H1 (cell line): ENCODE measurements at regions not wholly inside any gene's neighbourhood (a gene's known extent, or its start where the extent isn't known, plus 50 kb on each side); places are given as distances from the start of the nearest gene placed in this dataset.

ENCODE experiments used
- CBX8 ChIP-seq: fragments of 300-800, 300-1000 bp; sonication (generic); IDR thresholded peaks from 2 replicates; pipeline ENCODE4 v1.7.1; 2016; ENCODE audit warnings: low read depth, low read length, borderline replicate concordance
- E2F6 ChIP-seq: IDR thresholded peaks from 2 replicates; pipeline ENCODE4 v1.6.1; 2012; ENCODE audit warnings: inconsistent platforms
- FOSL1 ChIP-seq: IDR thresholded peaks from 2 replicates; pipeline ENCODE4 v1.6.1; 2011; ENCODE audit warnings: mild to moderate bottlenecking, low read depth, low read length, moderate library complexity; ENCODE audit not compliant: insufficient read depth
- RBBP5 ChIP-seq: IDR thresholded peaks from 2 replicates; pipeline ENCODE4 v1.7.1; 2012; ENCODE audit warnings: low read depth, mild to moderate bottlenecking, inconsistent platforms, low read length, moderate library complexity, borderline replicate concordance
- RFX5 ChIP-seq: IDR thresholded peaks from 2 replicates; pipeline ENCODE4 v1.6.1; 2011; ENCODE audit warnings: low read depth, low read length, improper control_type of control experiment, borderline replicate concordance

- TF ChIP-seq RFX5, result no peak
- no peak for TF ChIP-seq E2F6
- no peak for TF ChIP-seq RBBP5
- no peak for TF ChIP-seq CBX8
- TF ChIP-seq FOSL1, result no peak
Observed at GRCh38 chr2:160890667-160891352, 269.4 kb upstream of the TANK start (continued).
